ENCODE measurements at regions not wholly inside any gene's neighbourhood (a gene's known extent, or its start where the extent isn't known, plus 50 kb on each side); places are given as distances from the start of the nearest gene placed in this dataset.

DNA sequence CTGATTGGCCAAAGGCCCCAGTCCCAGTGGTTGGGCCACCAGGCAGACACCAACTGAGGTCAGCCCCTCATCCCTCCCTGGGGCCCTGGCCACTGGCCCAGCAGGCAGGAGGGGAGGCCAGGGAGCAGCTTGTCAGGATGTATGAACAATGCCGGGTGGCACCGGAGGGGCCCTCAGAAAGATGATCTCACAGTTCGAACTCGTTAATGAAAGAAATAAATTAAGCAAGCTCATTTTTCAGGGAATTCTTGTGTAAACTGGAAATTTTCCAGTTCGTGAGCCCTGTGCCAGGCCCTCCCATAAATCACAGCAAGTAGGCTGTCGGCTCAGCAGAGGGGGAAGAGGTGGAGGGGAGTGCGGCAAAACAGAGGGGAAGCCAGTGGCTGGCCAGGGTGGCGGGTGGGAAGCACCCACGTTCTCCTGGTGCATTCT, 177.0 kb upstream of the VASH1 start:
- TF ChIP-seq GATA1 (IDR thresholded peaks at IDR 0.05; ENCODE audit: low read depth, low read length) (no peak), POLR2A (IDR thresholded peaks at IDR 0.05; ENCODE audit: low read length) (no peak)
- no peak for DNase-seq

DNA sequence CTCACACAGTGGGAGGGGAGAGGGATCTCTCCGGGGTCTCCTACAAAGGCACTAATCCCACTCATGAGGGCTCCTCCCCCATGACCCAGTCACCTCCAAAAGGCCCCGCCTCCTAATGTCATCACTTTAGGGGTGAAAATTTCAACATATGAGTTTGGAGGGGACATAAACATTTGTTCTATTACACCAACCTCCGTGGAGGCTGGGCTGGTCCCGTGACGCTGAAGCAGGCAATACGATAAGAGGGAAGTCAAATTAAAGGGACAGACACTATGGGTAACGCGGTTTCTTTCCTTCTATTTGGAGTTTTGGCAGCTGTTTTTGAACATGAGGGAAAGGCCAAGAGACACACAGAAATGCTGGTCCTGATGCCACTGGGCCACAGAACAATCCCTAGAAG, 175.7 kb upstream of the VASH1 start:
- TF ChIP-seq GATA1 (IDR thresholded peaks at IDR 0.05; ENCODE audit: low read depth, low read length) (no peak), POLR2A (IDR thresholded peaks at IDR 0.05; ENCODE audit: low read length) (no peak)
- no peak for DNase-seq

DNA sequence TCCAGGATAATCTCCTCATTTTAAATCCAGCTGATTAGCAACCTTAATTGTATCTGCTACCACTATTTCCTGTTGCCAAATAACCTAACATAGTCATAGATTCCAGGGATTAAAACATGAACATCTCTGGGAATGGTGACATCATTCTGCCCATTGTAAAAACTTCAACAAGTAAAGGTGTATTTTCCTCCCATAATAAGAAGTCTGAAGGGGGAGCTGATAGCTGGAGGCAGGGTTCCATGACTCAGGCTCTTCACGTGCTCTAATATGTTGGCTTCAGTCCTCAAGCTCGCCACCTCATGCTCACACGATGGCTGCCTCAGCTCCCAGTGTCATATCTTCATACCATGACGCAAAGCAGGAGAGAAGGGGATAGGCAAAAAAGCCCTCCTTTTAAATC, 172.0 kb upstream of the VASH1 start:
- TF ChIP-seq POLR2A (IDR thresholded peaks at IDR 0.05; ENCODE audit: low read length) (no peak), GATA1 (IDR thresholded peaks at IDR 0.05; ENCODE audit: low read depth, low read length) (no peak)
- DNase-seq, result no peak

DNA sequence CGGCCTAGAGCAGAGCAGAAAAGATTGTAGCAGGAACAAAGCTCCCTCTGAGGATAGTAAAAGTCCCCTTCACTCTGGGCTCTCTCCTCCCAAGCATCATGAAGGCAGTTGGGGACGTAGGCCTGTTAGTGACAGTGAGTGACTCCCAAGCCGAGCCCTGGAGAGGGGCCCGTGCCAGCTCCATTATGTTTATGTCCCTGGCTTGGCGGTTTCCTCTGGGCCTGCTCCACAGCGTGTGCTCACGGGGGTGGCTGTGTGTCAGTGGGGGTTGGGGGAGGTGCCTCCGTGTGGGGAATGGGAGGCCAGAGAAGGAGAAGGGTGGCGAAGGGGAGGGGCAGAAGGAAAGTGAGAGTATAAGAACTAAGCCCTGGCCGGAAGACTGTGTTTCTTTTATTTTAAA, 170.0 kb upstream of the VASH1 start:
- TF ChIP-seq GATA1 (IDR thresholded peaks at IDR 0.05; ENCODE audit: low read depth, low read length), result no peak
- TF ChIP-seq POLR2A (IDR thresholded peaks at IDR 0.05; ENCODE audit: low read length), result no peak
- no peak for DNase-seq

DNA sequence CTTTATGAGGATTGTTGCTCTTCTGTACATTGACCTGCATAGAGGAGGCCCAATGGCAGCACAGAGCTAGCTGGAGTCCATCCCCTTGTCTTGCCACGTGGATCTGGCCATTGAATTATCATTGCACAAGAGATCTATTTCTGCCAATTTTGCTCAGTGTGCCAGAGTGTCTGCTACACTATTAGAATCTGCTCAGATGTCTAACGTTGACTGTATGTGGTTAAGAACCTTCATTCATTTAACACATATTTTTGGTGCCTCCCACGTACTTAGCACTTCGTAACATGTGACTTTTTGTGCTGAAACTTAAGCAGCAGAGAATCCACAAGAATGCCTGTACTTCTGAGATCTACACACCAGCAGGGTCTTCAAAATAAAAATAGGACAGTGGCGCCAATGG, 166.0 kb upstream of the VASH1 start:
- DNase-seq, result no peak
- no peak for TF ChIP-seq GATA1 (IDR thresholded peaks at IDR 0.05; ENCODE audit: low read depth, low read length)
- TF ChIP-seq POLR2A (IDR thresholded peaks at IDR 0.05; ENCODE audit: low read length), result no peak

DNA sequence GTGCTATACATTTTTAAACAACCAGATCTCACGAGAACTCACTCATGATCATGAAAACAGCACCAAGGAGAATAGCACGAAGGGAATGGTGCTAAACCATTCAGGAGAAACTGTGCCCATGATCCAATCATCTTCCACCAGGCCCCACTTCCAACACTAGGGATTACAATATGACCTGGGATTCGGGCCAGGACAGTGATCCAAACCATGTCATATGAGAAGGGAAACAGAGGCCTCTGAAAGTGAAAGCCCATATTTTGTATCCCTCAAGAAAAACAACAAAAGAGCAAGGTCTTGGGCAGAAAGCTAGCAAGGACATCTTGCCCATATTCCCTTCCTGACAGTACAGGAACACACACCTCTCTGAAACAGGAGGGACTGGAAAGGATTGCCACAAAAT, 163.9 kb upstream of the VASH1 start:
- TF ChIP-seq POLR2A (IDR thresholded peaks at IDR 0.05; ENCODE audit: low read length), result no peak
- no peak for TF ChIP-seq GATA1 (IDR thresholded peaks at IDR 0.05; ENCODE audit: low read depth, low read length)
- no peak for DNase-seq

DNA sequence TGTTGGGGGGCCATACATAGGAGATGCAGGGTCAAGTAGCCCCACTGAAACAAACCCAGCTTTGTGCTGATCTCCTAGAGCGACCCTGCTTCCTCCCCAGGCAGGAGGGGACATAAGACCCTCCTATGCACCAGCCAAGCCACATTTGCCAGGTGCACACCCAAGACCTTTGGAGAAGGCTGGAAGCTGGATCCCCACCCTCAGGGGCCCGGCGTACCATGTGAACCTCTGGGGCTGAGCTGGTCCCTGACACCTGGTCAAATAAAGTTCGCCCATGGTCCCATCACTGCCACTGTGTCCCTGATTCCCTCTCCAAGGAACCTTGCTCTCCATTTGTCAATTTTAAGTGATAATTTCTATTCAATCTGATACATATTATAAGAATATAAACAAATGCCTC, 162.1 kb upstream of the VASH1 start:
- DNase-seq, result no peak
- TF ChIP-seq GATA1 (IDR thresholded peaks at IDR 0.05; ENCODE audit: low read depth, low read length) (no peak), POLR2A (IDR thresholded peaks at IDR 0.05; ENCODE audit: low read length) (no peak)

DNA sequence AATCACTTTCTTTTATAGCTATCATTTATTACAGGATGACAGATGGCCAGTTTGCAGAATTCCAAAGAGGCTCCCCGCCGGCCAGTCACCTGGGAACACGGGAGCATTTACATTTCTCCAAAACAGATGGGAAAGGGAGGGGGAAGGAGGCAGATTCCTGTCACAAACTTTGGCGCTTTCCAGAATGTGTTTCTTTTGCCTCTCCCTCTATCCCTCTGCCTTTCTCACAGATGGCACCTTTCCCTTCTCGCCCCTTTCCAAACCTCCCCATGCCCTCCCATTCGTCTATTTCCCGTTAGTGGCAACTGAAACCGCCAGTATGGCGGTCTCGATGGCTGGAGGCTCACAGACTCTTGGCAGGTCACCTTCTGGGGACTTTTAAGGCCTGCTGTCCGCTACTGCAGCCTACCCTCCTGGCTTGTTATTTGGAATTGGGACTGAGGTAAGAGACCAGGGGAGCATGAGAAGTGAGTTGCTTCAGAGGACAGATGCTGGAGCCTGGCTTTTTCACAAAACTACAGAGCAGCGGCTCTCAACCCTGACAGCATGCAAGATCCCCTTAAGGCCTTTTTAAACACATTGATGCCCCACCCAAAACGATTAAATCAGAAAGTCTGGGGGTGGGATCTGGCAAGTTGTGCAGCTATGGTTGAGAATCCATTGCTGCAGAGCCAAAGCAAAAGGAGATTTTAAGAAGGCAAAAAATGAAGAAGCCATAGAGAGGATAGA, 161.5 kb upstream of the VASH1 start:
- TF ChIP-seq POLR2A (IDR thresholded peaks at IDR 0.05; ENCODE audit: low read length) (no peak), GATA1 (IDR thresholded peaks at IDR 0.05; ENCODE audit: low read depth, low read length) (no peak)
- no peak for DNase-seq

DNA sequence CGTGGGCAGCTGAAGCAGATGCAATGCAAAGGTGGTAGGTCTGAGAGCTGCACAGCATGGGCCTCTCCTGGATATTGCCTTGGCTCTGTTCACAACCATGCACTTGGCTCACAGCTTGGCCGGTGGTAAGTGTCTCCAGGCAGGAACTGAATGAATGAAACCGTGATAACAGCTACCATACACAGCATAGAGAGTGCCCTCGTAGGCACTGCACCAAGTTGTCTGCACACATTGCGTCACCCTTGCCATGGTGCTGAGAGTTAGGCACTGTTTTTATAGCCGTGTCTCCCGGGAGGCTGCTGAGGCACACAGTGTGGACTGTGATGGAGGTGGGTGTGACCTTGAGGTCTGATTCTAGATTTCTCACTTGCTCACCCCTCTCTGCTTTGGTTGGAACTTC, 157.6 kb upstream of the VASH1 start:
- no peak for TF ChIP-seq GATA1 (IDR thresholded peaks at IDR 0.05; ENCODE audit: low read depth, low read length)
- TF ChIP-seq POLR2A (IDR thresholded peaks at IDR 0.05; ENCODE audit: low read length), result no peak
- no peak for DNase-seq

DNA sequence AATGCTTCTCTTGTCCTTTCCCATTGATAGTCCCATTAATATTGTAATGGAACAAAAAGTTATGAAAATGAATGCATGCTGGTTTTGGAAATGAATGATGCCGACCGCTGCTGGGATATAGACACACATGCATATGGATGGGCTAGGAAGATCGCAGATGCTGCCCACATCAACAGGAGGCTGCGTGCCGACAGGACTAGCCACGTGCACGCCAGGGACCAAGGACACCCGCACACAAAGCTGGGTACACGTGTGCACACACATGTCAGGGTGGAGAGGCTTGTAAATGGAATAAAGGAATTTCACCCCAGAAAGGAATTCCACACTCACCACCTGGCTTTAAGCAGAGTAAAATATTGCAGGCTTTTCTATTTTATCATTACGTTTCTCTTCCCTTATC, 153.8 kb upstream of the VASH1 start:
- TF ChIP-seq GATA1 (IDR thresholded peaks at IDR 0.05; ENCODE audit: low read depth, low read length) (no peak), POLR2A (IDR thresholded peaks at IDR 0.05; ENCODE audit: low read length) (no peak)

DNA sequence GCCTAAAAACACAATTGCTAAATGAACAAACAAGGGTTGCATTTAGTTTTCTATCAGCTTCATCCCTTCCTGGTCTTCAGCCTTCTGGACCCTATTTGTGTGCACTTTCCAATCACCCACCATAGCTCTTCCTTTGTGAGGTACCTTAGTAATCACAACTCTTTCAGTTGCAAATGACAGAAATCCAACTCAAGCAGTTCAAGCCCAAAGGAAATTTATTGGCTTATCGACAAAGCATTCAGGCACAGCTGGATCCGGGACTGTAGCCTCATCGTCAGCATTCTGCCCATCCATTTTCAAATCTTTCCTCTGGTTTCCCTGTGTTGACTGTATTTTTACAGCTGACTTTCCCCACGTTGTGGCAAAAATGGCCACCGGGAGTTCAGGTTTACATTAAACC, 148.6 kb upstream of the VASH1 start:
- TF ChIP-seq POLR2A (IDR thresholded peaks at IDR 0.05; ENCODE audit: low read length), result no peak
- TF ChIP-seq GATA1 (IDR thresholded peaks at IDR 0.05; ENCODE audit: low read depth, low read length), result no peak
- DNase-seq, result no peak

More for the DNA sequence above, 153.8 kb upstream of the VASH1 start:
- no peak for DNase-seq

DNA sequence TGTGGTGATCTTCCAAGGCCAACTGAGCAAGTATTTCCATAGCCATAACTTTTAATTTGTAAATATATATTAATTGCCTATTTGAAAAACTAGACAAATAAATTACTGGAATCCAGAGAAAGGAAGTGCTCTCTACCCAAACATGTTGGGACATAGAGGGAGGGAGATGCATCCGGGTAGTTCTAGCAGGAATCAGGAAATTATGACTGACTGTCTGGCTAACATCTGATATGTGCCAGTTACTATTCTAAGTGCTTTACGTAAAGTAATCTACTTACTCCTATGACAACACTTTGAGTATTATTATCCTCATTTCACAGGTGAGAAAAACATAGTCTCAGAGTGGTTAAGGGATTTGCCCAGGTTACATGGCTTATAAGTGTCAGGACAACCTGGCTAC, 147.7 kb upstream of the VASH1 start:
- no peak for DNase-seq
- TF ChIP-seq GATA1 (IDR thresholded peaks at IDR 0.05; ENCODE audit: low read depth, low read length) (no peak), POLR2A (IDR thresholded peaks at IDR 0.05; ENCODE audit: low read length) (no peak)

DNA sequence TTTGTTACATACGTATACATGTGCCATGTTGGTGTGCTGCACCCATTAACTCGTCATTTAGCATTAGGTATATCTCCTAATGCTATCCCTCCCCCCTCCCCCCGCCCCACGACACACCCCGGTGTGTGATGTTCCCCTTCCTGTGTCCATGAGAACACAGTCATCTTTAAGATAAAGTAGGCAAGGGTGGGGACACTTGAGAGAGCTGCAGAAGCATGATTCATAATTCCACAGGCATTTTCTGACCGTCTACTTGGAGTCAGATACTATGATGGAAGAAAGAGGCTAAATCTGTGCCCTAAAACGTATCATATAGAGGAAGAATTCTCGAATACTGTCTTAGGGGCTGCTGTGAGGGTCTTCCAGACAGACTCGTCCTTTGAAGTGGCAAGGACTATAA, 145.9 kb upstream of the VASH1 start:
- TF ChIP-seq POLR2A (IDR thresholded peaks at IDR 0.05; ENCODE audit: low read length), result no peak
- no peak for TF ChIP-seq GATA1 (IDR thresholded peaks at IDR 0.05; ENCODE audit: low read depth, low read length)
- no peak for DNase-seq

DNA sequence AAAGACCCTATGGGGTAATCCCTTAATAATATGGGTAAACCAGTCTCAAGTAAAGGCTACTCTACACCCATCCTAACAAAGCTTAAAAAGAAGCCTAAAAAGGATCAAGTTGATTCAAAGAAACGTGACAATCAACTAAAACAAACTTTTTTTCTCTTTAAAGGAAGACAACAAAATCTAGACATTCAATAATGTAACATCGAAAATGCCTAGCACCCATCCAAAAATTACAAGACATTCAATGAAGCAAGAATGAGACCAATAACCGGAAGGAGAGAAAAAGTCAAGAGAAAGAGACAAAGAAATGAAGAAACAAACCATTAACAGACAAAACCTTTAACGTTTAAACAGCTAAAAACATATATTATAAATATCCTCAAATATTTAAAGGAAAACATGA, 143.8 kb upstream of the VASH1 start:
- DNase-seq, result no peak
- TF ChIP-seq GATA1 (IDR thresholded peaks at IDR 0.05; ENCODE audit: low read depth, low read length) (no peak), POLR2A (IDR thresholded peaks at IDR 0.05; ENCODE audit: low read length) (no peak)

DNA sequence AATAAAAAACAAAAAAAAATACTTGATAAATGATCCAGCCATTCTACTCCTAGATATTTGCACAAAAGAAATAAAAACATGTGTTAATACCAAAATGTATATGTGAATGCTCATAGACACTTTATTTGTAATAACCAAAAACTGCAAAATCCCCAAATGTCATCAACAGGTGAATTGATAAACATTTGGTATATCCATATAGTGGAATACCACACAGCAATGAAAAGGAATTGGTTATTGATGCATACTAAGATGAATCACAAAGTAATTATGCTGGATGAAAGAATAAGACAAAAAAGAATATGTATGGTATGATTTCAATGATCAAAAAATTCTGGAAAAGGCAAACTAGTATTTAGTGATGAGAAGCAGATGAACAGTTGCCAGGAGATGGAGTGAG, 124.7 kb upstream of the VASH1 start:
- TF ChIP-seq GATA1 (IDR thresholded peaks at IDR 0.05; ENCODE audit: low read depth, low read length) (no peak), POLR2A (IDR thresholded peaks at IDR 0.05; ENCODE audit: low read length) (no peak)

More for the DNA sequence above, 124.7 kb upstream of the VASH1 start:
- DNase-seq, result no peak
